Common myeloid progenitor, CD34-positive (primary cell): ENCODE measurements at regions not wholly inside any gene's neighbourhood (a gene's known extent, or its start where the extent isn't known, plus 50 kb on each side); places are given as distances from the start of the nearest gene placed in this dataset.
A peak's percentile ranks its signal among the peaks of the same experiment; 100 is the strongest.

ENCODE experiments used
- CTCF ChIA-PET: fragments of 350-600 bp; sonication (Branson Sonifier 250); formaldehyde crosslinking; loops from one replicate; lab custom pipeline; 2021; ENCODE audit warnings: antibody characterized with exemption; lab: Charles Lee
- POLR2A ChIA-PET: fragments of 350-600 bp; sonication (Branson Sonifier 250); formaldehyde crosslinking; loops from one replicate; lab custom pipeline; 2021; ENCODE audit warnings: antibody characterized with exemption; lab: Charles Lee
- DNase-seq, 3 donors: peaks; one replicate each; pipeline versions ENCODE4 v3.0.0 to v3.0.0-alpha.2; 2013
- H3K27ac ChIP-seq, 2 experiments: 1 replicate in 1 of 2; 2 replicates in 1 of 2; pipeline ENCODE4 v1.7.0; 2013; ENCODE audit warnings: inconsistent platforms in 2 of 2, low read length in 2 of 2, mild to moderate bottlenecking in 2 of 2, low read depth in 1 of 2, moderate library complexity in 1 of 2; ENCODE audit not compliant: severe bottlenecking in 2 of 2, insufficient read depth in 1 of 2, poor library complexity in 1 of 2
- H3K27me3 ChIP-seq, 5 experiments: replicated peaks in 2 of 5; 1 replicate in 3 of 5; 2 replicates in 2 of 5; pipeline versions ENCODE4 v1.6.1 to v1.7.0; 2013; ENCODE audit warnings: low read length in 4 of 5, mild to moderate bottlenecking in 2 of 5, moderate library complexity in 2 of 5, inconsistent platforms in 1 of 5; ENCODE audit not compliant: insufficient read depth in 5 of 5, control insufficient read depth in 4 of 5
- H3K36me3 ChIP-seq, 4 experiments: 1 replicate in 2 of 4; 2 replicates in 2 of 4; pipeline versions ENCODE4 v1.6.1 to v1.7.0; 2013; ENCODE audit warnings: low read length in 3 of 4, control low read depth in 1 of 4, mild to moderate bottlenecking in 1 of 4; ENCODE audit not compliant: control insufficient read depth in 4 of 4, insufficient read depth in 4 of 4
- H3K4me1 ChIP-seq, 4 experiments: 1 replicate in 3 of 4; 2 replicates in 1 of 4; pipeline versions ENCODE4 v1.6.1 to v1.7.1; 2013; ENCODE audit warnings: low read length in 3 of 4, mild to moderate bottlenecking in 3 of 4, control low read depth in 1 of 4, inconsistent platforms in 1 of 4, moderate library complexity in 1 of 4; ENCODE audit not compliant: control insufficient read depth in 4 of 4, insufficient read depth in 4 of 4; ENCODE audit errors: control extremely low read depth in 1 of 4
- H3K4me3 ChIP-seq, 7 experiments: 1 replicate in 4 of 7; 2 replicates in 3 of 7; pipeline versions ENCODE4 v1.5.1 to v1.7.0; 2013; ENCODE audit warnings: mild to moderate bottlenecking in 7 of 7, low read length in 6 of 7, moderate library complexity in 6 of 7, inconsistent platforms in 2 of 7, low read depth in 2 of 7, control low read depth in 1 of 7; ENCODE audit not compliant: insufficient read depth in 4 of 7, control insufficient read depth in 1 of 7; ENCODE audit errors: extremely low read depth in 1 of 7
- H3K9me3 ChIP-seq, 5 experiments: 1 replicate in 4 of 5; 2 replicates in 1 of 5; pipeline versions ENCODE4 v1.6.1 to v1.7.1; 2013; ENCODE audit warnings: low read length in 4 of 5, mild to moderate bottlenecking in 2 of 5, inconsistent platforms in 1 of 5, low read depth in 1 of 5, moderate library complexity in 1 of 5; ENCODE audit not compliant: control insufficient read depth in 4 of 5, insufficient read depth in 2 of 5; ENCODE audit errors: control extremely low read depth in 1 of 5
- WGBS: methylation state at CpG from one replicate; pipeline ENCODE4 v1.1.5; 2013; ENCODE audit not compliant: insufficient coverage; 5-methylcytosine and 5-hydroxymethylcytosine counted together

DNA sequence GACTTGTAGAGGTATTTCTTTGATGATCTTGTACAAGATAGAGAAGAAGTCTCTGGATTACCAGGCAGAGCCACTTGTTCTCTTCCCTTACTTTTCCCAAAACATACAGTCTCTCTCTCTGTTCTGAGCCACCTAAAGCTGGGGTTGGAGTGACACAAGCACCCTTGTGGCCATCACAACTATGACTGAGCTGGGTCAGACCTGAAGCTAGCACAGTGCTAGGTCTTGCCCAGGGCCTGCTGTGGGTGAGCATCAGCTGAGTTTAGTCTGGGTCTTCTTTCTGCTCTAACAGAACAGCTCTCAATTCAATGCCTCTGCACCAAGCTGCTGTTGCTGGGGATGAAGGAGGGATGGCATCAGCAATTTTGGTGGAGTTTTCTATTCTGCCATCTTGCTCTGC is 110.2 kb downstream of the HTR1B start:
- H3K27me3 ChIP-seq: no peaks in the 10 kb centered on the region
- no peaks in the 10 kb centered on the region for H3K4me1 ChIP-seq
- H3K9me3 ChIP-seq: no peaks in the 10 kb centered on the region
- no peak overlapping the region for H3K27ac ChIP-seq
- H3K36me3 ChIP-seq: no peaks in the 10 kb centered on the region
- POLR2A ChIA-PET: no interaction called here
- DNase-seq: no peak
- CTCF ChIA-PET: interaction anchor here (0.6 kb wide), 1 partner anchor 1579 kb away, joined by 3 read pairs; no protein-coding TSS in a partner anchor
- no peak overlapping the region for H3K4me3 ChIP-seq

DNA sequence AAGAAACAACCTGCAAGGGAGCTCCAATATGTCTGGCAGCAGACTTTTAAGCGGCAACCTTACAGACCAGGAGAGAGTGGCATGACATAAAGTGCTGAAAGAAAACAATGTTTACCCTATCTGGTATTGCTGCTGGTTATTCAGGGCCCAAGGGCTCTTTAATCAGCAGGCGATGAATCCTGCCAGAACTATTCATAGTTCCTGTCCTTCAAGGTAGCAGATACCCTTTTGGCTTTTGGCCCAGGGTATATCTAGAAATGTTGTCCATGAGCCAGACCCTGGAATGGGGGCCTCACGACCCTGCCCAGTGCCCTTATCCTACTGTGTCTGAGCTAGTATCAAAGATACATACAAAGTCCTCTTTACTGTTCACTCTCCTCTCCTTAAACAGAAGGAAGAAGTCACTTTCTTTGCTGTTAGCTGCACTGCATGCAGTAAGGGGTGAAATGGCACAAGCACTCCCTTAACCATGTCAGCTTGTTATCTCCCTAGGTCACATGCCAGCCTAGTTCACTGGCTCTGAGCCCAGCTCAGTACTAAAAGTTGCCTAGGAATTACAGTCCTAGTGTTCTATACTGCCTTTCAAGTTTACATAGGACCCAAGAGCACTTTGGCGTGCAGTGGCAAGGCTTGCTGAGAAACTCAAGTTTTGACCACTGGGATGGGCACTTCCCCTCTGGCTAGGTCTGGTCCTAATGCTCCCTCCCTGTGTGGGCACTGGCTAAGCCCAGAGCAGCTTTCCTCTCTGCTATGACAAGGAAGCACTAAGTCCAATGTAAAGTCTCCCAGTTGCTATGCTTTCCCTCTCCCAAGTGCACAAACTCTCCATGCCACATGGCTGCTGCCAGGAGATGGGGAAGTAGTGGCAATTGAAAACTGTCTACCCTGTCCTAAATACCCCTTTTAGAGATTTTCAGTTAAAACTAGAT is 122.0 kb downstream of the HTR1B start:
- ChIA-PET CTCF (no interaction called here), POLR2A (no interaction called here)
- peak in 2 of 3 donors; percentile 1 to 25 for DNase-seq
- no peaks in the 10 kb centered on the region for H3K27me3 ChIP-seq
- WGBS: 93% methylated on average over 4 of the region's 4 CpGs
- no peak overlapping the region for H3K4me3 ChIP-seq
- H3K9me3 ChIP-seq: peaks cover 0 to 5% (median 2%) of the 10 kb centered on the region in 5 experiments
- H3K4me1 ChIP-seq: no peaks in the 10 kb centered on the region
- peaks cover 0 to 2% (median 0%) of the 10 kb centered on the region in 4 experiments for H3K36me3 ChIP-seq
- no peak overlapping the region for H3K27ac ChIP-seq

DNA sequence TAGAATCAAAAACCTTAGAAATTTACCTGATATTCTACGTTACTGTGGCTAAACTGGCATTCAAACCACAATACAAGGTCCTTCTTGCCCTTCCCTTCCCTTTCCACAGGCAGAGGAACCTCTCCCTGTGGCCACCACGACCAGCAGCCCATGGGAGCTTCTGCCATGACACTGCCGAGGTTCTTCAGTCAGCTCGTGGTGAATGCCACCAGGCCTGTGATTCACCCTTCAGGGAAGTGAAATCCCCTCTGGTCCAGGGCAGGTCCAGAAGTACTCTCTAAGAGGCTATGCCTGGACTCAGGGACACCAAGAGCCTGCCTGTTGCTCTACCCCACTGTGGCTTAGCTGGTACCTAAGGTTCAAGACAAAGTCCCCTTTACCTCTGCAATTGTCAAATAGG is 123.0 kb downstream of the HTR1B start:
- no peaks in the 10 kb centered on the region for H3K4me1 ChIP-seq
- ChIA-PET POLR2A (no interaction called here), CTCF (no interaction called here)
- no peak for DNase-seq
- no peaks in the 10 kb centered on the region for H3K27me3 ChIP-seq
- no peak overlapping the region for H3K4me3 ChIP-seq
- WGBS: 75% methylated on average over 4 of the region's 4 CpGs
- H3K36me3 ChIP-seq: peaks cover 0 to 2% (median 0%) of the 10 kb centered on the region in 4 experiments
- no peak overlapping the region for H3K27ac ChIP-seq
- peaks cover 0 to 5% (median 2%) of the 10 kb centered on the region in 5 experiments for H3K9me3 ChIP-seq

DNA sequence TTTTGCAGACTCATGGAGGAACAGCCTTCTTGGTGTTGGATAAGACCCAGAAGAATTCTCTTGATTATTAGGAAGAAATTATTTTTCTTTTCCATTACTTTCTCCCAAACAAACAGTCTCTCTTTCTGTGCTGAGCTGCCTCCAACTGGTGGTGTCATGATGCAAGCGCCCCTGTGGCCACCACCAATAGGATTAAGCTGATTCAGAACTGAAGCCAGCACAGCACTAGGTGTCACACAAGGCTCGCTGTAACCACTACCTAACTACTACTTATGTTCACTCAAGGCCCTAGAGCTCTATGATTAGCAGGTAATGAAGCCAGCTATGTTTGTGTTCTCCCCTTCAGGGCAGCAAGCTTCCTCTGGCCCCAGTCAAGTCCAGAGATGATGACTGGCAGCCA is 123.4 kb downstream of the HTR1B start:
- Histone ChIP-seq H3K9me3 (peaks cover 0 to 5% (median 2%) of the 10 kb centered on the region in 5 experiments), H3K4me1 (no peaks in the 10 kb centered on the region), H3K4me3 (no peak overlapping the region), H3K27ac (no peak overlapping the region), H3K36me3 (peaks cover 0 to 2% (median 0%) of the 10 kb centered on the region in 4 experiments), H3K27me3 (no peaks in the 10 kb centered on the region)
- 100% methylated on average over 1 of the region's 2 CpGs for WGBS
- CTCF ChIA-PET: no interaction called here
- DNase-seq: no peak
- POLR2A ChIA-PET: no interaction called here

DNA sequence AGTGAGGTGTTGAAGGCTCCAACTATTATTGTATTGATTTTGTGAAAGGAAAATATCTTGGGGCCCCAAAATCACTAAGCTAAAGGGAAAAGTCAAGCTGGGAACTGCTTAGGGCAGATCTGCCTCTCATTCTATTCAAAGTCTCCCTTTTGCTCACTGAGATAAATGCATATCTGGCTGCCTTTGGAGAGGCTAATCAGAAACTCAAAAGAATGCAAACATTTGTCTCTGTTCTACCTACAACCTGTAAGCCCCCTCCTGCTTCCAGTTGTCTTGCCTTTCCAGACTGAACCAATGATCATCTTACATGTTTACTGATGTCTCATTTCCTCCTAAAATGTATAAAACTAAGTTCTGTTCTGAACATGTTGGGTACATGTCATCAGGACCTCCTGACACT is 125.9 kb downstream of the HTR1B start:
- H3K27me3 ChIP-seq: no peaks in the 10 kb centered on the region
- POLR2A ChIA-PET: no interaction called here
- H3K9me3 ChIP-seq: peaks cover 0 to 17% (median 11%) of the 10 kb centered on the region in 5 experiments
- H3K4me1 ChIP-seq: no peaks in the 10 kb centered on the region
- no peak overlapping the region for H3K27ac ChIP-seq
- H3K36me3 ChIP-seq: no peaks in the 10 kb centered on the region
- H3K4me3 ChIP-seq: no peak overlapping the region
- CTCF ChIA-PET: no interaction called here
- DNase-seq: no peak

DNA sequence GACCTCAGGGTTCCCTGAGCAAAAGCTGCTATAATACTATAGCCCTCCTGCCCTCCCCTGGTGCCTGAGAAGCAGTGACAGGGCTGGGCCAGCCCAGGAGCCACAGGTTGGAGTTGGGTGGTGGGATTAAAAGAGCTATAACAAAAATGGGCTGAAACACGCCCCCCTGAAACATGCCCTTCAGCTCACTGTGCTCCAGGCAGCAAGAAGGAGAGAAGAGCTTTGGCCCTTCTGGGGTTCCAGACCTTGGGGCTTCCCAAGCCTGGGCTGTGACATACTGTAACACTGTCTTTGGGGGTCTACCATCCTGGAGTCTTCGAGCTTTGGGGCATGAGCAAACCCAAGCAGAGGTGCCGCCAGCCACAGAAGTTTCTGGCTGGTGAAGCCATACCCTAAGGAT is 129.2 kb downstream of the HTR1B start:
- H3K4me1 ChIP-seq: no peaks in the 10 kb centered on the region
- POLR2A ChIA-PET: no interaction called here
- DNase-seq: no peak
- H3K27ac ChIP-seq: no peak overlapping the region
- H3K36me3 ChIP-seq: no peaks in the 10 kb centered on the region
- WGBS: 96% methylated on average over 3 of the region's 3 CpGs
- CTCF ChIA-PET: no interaction called here
- H3K4me3 ChIP-seq: no peak overlapping the region
- no peaks in the 10 kb centered on the region for H3K27me3 ChIP-seq
- H3K9me3 ChIP-seq: peaks cover 0 to 15% (median 11%) of the 10 kb centered on the region in 5 experiments

DNA sequence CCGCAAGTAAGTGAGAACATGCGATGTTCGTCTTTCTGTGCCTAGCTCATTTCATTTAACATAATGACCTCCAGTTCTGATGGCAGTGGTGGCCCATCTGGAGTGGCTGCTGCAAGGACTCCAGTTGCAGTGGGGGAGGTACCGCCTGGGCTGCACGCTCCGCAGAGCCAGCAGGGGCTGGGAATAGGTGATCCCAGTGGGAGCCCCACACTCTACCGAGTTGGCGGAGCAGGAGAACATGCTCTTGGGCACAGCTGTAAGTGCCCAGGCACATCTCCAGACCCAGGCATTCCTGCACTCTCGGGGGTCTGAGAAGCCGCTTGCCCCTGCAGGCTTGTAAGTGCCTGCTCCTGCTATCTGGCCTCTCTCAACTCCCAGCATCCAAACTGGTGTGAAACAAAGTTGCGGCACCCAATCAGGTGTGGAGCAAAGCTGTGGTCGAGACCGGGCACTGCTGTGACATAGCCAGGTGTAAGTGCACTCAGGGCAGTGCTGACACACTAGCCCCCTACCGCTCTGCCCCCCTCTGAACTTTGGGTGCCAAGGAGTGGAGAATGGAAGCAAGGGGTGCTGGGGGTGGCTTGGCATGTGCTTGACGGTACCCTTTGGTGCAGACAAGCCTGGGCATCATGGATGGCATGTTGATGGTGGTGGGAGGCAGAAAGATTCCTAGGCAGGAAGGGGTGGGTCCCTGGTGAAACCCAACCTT is 130.2 kb downstream of the HTR1B start:
- CTCF ChIA-PET: no interaction called here
- H3K9me3 ChIP-seq: peaks cover 0 to 15% (median 11%) of the 10 kb centered on the region in 5 experiments
- POLR2A ChIA-PET: no interaction called here
- H3K27me3 ChIP-seq: no peaks in the 10 kb centered on the region
- over 99% methylated on average over 15 of the region's 15 CpGs for WGBS
- no peak overlapping the region for H3K27ac ChIP-seq
- no peak overlapping the region for H3K4me3 ChIP-seq
- no peaks in the 10 kb centered on the region for H3K36me3 ChIP-seq
- no peak for DNase-seq
- no peaks in the 10 kb centered on the region for H3K4me1 ChIP-seq
